ENCODE measurements at regions not wholly inside any gene's neighbourhood (a gene's known extent, or its start where the extent isn't known, plus 50 kb on each side); places are given as distances from the start of the nearest gene placed in this dataset.

DNA sequence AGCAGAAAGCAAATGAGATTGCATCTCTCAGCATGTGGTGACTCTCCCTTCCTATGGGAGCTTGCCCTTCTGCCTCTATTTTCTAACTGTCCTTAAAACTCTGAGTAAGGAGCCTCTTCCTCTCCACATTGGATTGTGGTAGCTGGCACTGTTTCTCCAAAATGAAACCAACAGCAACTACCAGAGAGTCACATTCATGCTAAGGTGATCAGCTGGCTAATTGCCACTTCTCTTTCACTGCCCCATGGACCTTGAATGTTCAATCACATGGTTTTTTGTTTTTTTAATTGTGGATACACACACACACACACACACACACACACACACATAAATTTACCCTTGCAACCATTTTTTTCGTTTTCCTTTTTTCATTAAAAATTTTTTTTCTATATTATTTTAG lies 154.7 kb upstream of the TSC22D1 start:
- TF ChIP-seq, protein P1, sequence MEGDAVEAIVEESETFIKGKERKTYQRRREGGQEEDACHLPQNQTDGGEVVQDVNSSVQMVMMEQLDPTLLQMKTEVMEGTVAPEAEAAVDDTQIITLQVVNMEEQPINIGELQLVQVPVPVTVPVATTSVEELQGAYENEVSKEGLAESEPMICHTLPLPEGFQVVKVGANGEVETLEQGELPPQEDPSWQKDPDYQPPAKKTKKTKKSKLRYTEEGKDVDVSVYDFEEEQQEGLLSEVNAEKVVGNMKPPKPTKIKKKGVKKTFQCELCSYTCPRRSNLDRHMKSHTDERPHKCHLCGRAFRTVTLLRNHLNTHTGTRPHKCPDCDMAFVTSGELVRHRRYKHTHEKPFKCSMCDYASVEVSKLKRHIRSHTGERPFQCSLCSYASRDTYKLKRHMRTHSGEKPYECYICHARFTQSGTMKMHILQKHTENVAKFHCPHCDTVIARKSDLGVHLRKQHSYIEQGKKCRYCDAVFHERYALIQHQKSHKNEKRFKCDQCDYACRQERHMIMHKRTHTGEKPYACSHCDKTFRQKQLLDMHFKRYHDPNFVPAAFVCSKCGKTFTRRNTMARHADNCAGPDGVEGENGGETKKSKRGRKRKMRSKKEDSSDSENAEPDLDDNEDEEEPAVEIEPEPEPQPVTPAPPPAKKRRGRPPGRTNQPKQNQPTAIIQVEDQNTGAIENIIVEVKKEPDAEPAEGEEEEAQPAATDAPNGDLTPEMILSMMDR (IDR thresholded peaks at IDR 0.05; ENCODE audit: low read length), result no peak
- TF ChIP-seq EZH2 (IDR thresholded peaks at IDR 0.05; ENCODE audit: borderline replicate concordance, low read length), result no peak

Data from OCI-LY1 (cell line).